Smooth muscle cell (in vitro differentiated cells): ENCODE measurements at regions not wholly inside any gene's neighbourhood (a gene's known extent, or its start where the extent isn't known, plus 50 kb on each side); places are given as distances from the start of the nearest gene placed in this dataset.
"Not testable (repeated sequence)": the region's sequence is repeated elsewhere in the genome, so short reads cannot be mapped to it uniquely, and the experiment has no call there.

Experiments used
- DNase-seq: peaks from one replicate; lab custom pipeline; 2025; ENCODE audit not compliant: unreplicated experiment; lab: John Stamatoyannopoulos, UW
- H2AFZ ChIP-seq: fragments of 200-600 bp; sonication (generic); 2 replicates; pipeline ENCODE4 v1.6.0; 2016; ENCODE audit warnings: antibody characterized with exemption, low read depth, mild to moderate bottlenecking
- H3F3A ChIP-seq: fragments of 200-600 bp; sonication (generic); 2 replicates; pipeline ENCODE4 v1.6.0; 2017; ENCODE audit warnings: antibody characterized with exemption, low read depth
- H3K27ac ChIP-seq: fragments of 200-600 bp; sonication (generic); 2 replicates; pipeline ENCODE4 v1.5.1; 2016; ENCODE audit warnings: low read depth, mild to moderate bottlenecking
- H3K27me3 ChIP-seq: fragments of 200-600 bp; sonication (generic); 2 replicates; pipeline ENCODE4 v1.6.1; 2016; ENCODE audit warnings: low read depth, mild to moderate bottlenecking
- H3K36me3 ChIP-seq: fragments of 200-600 bp; sonication (generic); 2 replicates; pipeline ENCODE4 v1.5.1; 2016; ENCODE audit warnings: low read depth
- H3K4me1 ChIP-seq: fragments of 200-600 bp; sonication (generic); 2 replicates; pipeline ENCODE4 v1.5.1; 2016; ENCODE audit warnings: low read depth
- H3K4me2 ChIP-seq: fragments of 200-600 bp; sonication (generic); 2 replicates; pipeline ENCODE4 v1.6.0; 2016; ENCODE audit warnings: mild to moderate bottlenecking
- H3K4me3 ChIP-seq: fragments of 200-600 bp; sonication (generic); 2 replicates; pipeline ENCODE4 v1.5.1; 2016; ENCODE audit warnings: mild to moderate bottlenecking
- H3K79me2 ChIP-seq: fragments of 200-600 bp; sonication (generic); 2 replicates; pipeline ENCODE4 v1.6.0; 2016; ENCODE audit warnings: low read depth, mild to moderate bottlenecking
- H3K9ac ChIP-seq: fragments of 200-600 bp; sonication (generic); 2 replicates; pipeline ENCODE4 v1.6.0; 2016; ENCODE audit warnings: low read depth
- H3K9me3 ChIP-seq: fragments of 200-600 bp; sonication (generic); replicated peaks from 2 replicates; pipeline ENCODE4 v1.5.1; 2016; ENCODE audit warnings: low read depth
- H4K20me1 ChIP-seq: fragments of 200-600 bp; sonication (generic); 2 replicates; pipeline ENCODE4 v1.6.0; 2016; ENCODE audit warnings: low read depth
- WGBS: methylation state at CpG from one replicate; pipeline ENCODE4 v1.1.7; 2016; ENCODE audit warnings: low lambda C conversion rate; 5-methylcytosine and 5-hydroxymethylcytosine counted together

- H3K79me2 ChIP-seq, H3K27me3 ChIP-seq, H3K36me3 ChIP-seq, DNase-seq, H3K4me3 ChIP-seq, H3F3A ChIP-seq, H3K4me1 ChIP-seq, H3K9me3 ChIP-seq, H3K9ac ChIP-seq, H2AFZ ChIP-seq, H4K20me1 ChIP-seq, H3K27ac ChIP-seq, H3K4me2 ChIP-seq: not testable (repeated sequence)
- 88% methylated on average over 8 of the region's 8 CpGs for WGBS
Measured at GRCh38 chr2:91566611-91567010, 2875.1 kb downstream of the RPIA start.

DNA sequence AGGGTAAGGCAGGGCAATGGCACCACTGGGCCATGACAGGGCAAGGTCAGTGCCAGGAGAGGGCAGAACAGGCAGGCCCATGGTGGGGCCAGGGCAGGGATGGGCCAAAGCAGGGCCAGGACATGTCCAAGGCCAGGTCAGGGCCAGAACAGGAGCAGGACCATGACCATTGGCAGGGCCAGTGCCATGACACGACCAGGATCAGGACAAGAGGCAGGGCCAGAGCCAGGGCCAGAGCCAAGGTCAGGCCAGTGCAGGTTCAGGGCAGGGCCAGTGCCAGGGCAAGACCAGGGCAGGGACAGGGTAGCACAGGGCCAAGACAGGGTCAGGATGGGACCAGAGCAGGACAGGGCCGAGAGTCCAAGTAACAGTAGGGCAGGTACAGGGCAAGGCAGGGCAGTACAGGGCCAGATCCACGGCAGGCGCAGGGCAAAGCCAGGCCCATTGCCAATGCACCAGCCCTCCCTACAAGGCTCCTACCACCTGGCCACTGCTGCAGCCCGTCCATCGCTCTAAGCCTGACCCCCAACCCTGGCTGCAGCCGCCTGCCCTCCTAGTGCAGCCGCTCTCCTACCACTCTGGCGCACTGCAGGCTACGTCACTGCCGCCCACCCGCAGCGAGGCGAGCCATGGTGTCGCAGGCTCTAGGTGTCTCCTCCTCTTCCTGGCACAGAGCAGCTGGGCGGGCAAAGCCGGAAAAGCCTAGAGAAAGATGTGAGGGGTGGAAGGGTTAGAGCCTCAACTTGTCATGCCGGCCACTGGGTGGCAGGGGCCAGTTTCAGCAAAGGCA is 2876.3 kb downstream of the RPIA start:
- not testable (repeated sequence) for H3K27me3 ChIP-seq, H2AFZ ChIP-seq, H3K36me3 ChIP-seq, H4K20me1 ChIP-seq, H3K9me3 ChIP-seq, H3K27ac ChIP-seq, DNase-seq, H3F3A ChIP-seq, H3K79me2 ChIP-seq, H3K4me3 ChIP-seq, H3K4me1 ChIP-seq, H3K9ac ChIP-seq, H3K4me2 ChIP-seq
- whole genome bisulfite sequencing: 87% methylated on average over 15 of the region's 18 CpGs

- not testable (repeated sequence) for H4K20me1 ChIP-seq, H3K79me2 ChIP-seq, H3K9ac ChIP-seq, H3K4me3 ChIP-seq, H3K4me1 ChIP-seq, H3K36me3 ChIP-seq, H3K27ac ChIP-seq, H2AFZ ChIP-seq, H3K27me3 ChIP-seq, H3K9me3 ChIP-seq, H3K4me2 ChIP-seq, DNase-seq, H3F3A ChIP-seq
- whole genome bisulfite sequencing: 79% methylated on average over 21 of the region's 25 CpGs
Measured at GRCh38 chr2:91568391-91569338, 2877.2 kb downstream of the RPIA start.

GRCh38 chr2:91571239-91571923 is 2879.9 kb downstream of the RPIA start:
- not testable (repeated sequence) for H3K27ac ChIP-seq, H3K4me1 ChIP-seq, DNase-seq, H3K9me3 ChIP-seq, H2AFZ ChIP-seq, H3K4me2 ChIP-seq, H3K27me3 ChIP-seq, H3F3A ChIP-seq, H3K36me3 ChIP-seq, H4K20me1 ChIP-seq, H3K4me3 ChIP-seq, H3K9ac ChIP-seq, H3K79me2 ChIP-seq
- 88% methylated on average over 72 of the region's 78 CpGs for WGBS

- not testable (repeated sequence) for H3K9me3 ChIP-seq, H3K79me2 ChIP-seq, H4K20me1 ChIP-seq, H3F3A ChIP-seq, H3K9ac ChIP-seq, H3K27ac ChIP-seq, H3K4me1 ChIP-seq, H3K36me3 ChIP-seq, DNase-seq, H3K4me3 ChIP-seq, H3K27me3 ChIP-seq, H3K4me2 ChIP-seq, H2AFZ ChIP-seq
- WGBS: 74% methylated on average over 4 of the region's 4 CpGs
Measured at GRCh38 chr2:91573018-91573417, 2881.5 kb downstream of the RPIA start.

GRCh38 chr2:91573755-91574154 is 2882.3 kb downstream of the RPIA start:
- not testable (repeated sequence) for H3F3A ChIP-seq, H3K27ac ChIP-seq, H3K36me3 ChIP-seq, H3K9ac ChIP-seq, H3K27me3 ChIP-seq, H3K79me2 ChIP-seq, H2AFZ ChIP-seq, H3K4me1 ChIP-seq, H3K4me3 ChIP-seq, H3K9me3 ChIP-seq, H4K20me1 ChIP-seq, DNase-seq, H3K4me2 ChIP-seq
- WGBS: 71% methylated on average over 2 of the region's 4 CpGs

- H3K9me3 ChIP-seq, H4K20me1 ChIP-seq, DNase-seq, H3K4me3 ChIP-seq, H3F3A ChIP-seq, H3K4me2 ChIP-seq, H3K27ac ChIP-seq, H3K9ac ChIP-seq, H2AFZ ChIP-seq, H3K27me3 ChIP-seq, H3K79me2 ChIP-seq, H3K36me3 ChIP-seq, H3K4me1 ChIP-seq: not testable (repeated sequence)
- WGBS: 73% methylated on average over 6 of the region's 8 CpGs
Measured at GRCh38 chr2:91574255-91574654, 2882.8 kb downstream of the RPIA start.

GRCh38 chr2:91575701-91576100 is 2884.2 kb downstream of the RPIA start:
- 72% methylated on average over 11 of the region's 11 CpGs for whole genome bisulfite sequencing
- DNase-seq, H3K36me3 ChIP-seq, H3K79me2 ChIP-seq, H2AFZ ChIP-seq, H4K20me1 ChIP-seq, H3K27me3 ChIP-seq, H3K4me1 ChIP-seq, H3K9ac ChIP-seq, H3K4me2 ChIP-seq, H3K27ac ChIP-seq, H3F3A ChIP-seq, H3K4me3 ChIP-seq: not testable (repeated sequence)
- H3K9me3 ChIP-seq: peaks cover 10% of the 10 kb centered on the region
